Testis (tissue), 2 donors: ENCODE measurements at regions not wholly inside any gene's neighbourhood (a gene's known extent, or its start where the extent isn't known, plus 50 kb on each side); places are given as distances from the start of the nearest gene placed in this dataset.

Experiments
- POLR2A ChIP-seq: fragments of 450-650 bp; IDR thresholded peaks from one replicate; pipeline ENCODE4 v1.6.1; 2017; ENCODE audit warnings: antibody characterized with exemption, mild to moderate bottlenecking, moderate library complexity
- TF ChIP-seq, protein P1 (sequence below), 3 experiments: fragments of 450-650 bp in 2 of 3; fragments of 200-600 bp in 1 of 3; sonication (generic) in 1 of 3; IDR thresholded peaks; one replicate each; pipeline ENCODE4 v1.5.1; 2016 to 2019; ENCODE audit warnings: antibody characterized with exemption in 3 of 3, mild to moderate bottlenecking in 2 of 3, moderate library complexity in 1 of 3

DNA sequence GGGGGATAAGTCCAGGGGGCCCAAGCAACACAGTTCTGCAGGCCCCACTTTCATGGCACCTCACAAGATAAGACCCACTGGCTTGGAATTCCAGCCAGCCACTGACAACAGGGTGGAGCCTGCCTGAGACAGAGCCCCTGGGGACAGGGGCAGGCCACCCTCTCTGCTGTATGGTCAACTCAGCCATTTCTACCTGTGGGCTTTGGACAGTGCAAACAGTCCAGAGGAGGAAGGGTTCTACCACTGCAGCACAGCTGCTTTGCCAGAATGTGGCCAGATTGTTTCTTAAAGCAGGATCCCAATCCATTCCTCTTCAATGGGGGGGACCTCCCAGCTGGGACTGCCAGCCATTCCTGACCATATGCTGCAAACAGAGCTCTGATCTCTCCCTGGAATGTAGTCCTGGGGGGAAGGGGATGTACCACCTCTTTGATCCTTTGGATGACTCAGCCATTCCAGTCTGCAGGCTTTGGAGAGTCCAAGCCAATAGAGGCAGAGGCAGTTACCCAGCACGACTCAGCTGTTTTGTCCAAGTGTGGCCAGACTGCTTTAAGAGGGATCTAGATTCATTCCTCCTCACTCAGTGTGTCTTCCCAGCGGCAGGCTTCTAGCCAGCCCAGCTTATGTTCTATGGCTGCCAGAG lies 842.2 kb downstream of the EPHA7 start:
- TF ChIP-seq, protein P1, sequence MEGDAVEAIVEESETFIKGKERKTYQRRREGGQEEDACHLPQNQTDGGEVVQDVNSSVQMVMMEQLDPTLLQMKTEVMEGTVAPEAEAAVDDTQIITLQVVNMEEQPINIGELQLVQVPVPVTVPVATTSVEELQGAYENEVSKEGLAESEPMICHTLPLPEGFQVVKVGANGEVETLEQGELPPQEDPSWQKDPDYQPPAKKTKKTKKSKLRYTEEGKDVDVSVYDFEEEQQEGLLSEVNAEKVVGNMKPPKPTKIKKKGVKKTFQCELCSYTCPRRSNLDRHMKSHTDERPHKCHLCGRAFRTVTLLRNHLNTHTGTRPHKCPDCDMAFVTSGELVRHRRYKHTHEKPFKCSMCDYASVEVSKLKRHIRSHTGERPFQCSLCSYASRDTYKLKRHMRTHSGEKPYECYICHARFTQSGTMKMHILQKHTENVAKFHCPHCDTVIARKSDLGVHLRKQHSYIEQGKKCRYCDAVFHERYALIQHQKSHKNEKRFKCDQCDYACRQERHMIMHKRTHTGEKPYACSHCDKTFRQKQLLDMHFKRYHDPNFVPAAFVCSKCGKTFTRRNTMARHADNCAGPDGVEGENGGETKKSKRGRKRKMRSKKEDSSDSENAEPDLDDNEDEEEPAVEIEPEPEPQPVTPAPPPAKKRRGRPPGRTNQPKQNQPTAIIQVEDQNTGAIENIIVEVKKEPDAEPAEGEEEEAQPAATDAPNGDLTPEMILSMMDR (IDR thresholded peaks at IDR 0.05): no peak
- no peak for TF ChIP-seq POLR2A
